ENCODE measurements at regions not wholly inside any gene's neighbourhood (a gene's known extent, or its start where the extent isn't known, plus 50 kb on each side); places are given as distances from the start of the nearest gene placed in this dataset.

- no peak for TF ChIP-seq ZHX1 (CRISPR knock-in tag; IDR thresholded peaks at IDR 0.05; ENCODE audit: low read depth)
- no peak for TF ChIP-seq MXI1 (IDR thresholded peaks at IDR 0.05; ENCODE audit: borderline replicate concordance, low read depth, low read length)
- no peak for TF ChIP-seq KMT2B (CRISPR knock-in tag; IDR thresholded peaks at IDR 0.05)
These were observed 111.3 kb downstream of the DAD1 start (continued) for GRCh38 chr14:22477569-22478194.

- in situ Hi-C loops (cut with HindIII; ENCODE audit: extremely low pct_ligation_motif_present, low pct_unique_long_range_greater_than_20kb) (no loop called here), intact Hi-C loops (cut with micrococcal nuclease; ENCODE audit: unreplicated experiment) (no loop called here)
- ChIA-PET POLR2A (no interaction called here), CTCF (ENCODE audit: low intra/inter-chr PET ratio, low total read pairs) (no interaction called here)
- peaks cover 0 to 6% of the 10 kb centered on the region in 2 experiments; a peak in 2 of 5 replicates for H3K27me3 ChIP-seq (ENCODE audit: control insufficient read depth in 1 of 2, insufficient read depth in 2 of 2, low read length in 2 of 2)
- H2AFZ ChIP-seq (ENCODE audit: low read length) = no peak overlapping the region
- no peak overlapping the region for H3K4me2 ChIP-seq (ENCODE audit: low read depth, low read length)
- no peaks in the 10 kb centered on the region for H3K36me3 ChIP-seq (replicated peaks in 1 of 2; ENCODE audit: control insufficient read depth in 1 of 2, insufficient read depth in 2 of 2, low read length in 2 of 2)
- DNase-seq (ENCODE audit: low spot score) (no peak), ATAC-seq (no peak), FAIRE-seq (no peak)
- H3K9ac ChIP-seq (ENCODE audit: insufficient read depth, low read depth, low read length) = no peak overlapping the region
- no peak overlapping the region for H3K27ac ChIP-seq (ENCODE audit: extremely low read length, insufficient read depth, low read length)
- H3K9me3 ChIP-seq (ENCODE audit: low read length) = no peaks in the 10 kb centered on the region
- H4K20me1 ChIP-seq (ENCODE audit: insufficient read depth, low read length) = no peaks in the 10 kb centered on the region
- no peaks in the 10 kb centered on the region for H3K79me2 ChIP-seq (ENCODE audit: insufficient read depth, low read length)
- TF ChIP-seq NR2F1 (CRISPR knock-in tag; IDR thresholded peaks at IDR 0.05) = no peak
- no peak for TF ChIP-seq ZNF780A (CRISPR knock-in tag; IDR thresholded peaks at IDR 0.05)
- no peak for TF ChIP-seq JUNB (CRISPR knock-in tag; IDR thresholded peaks at IDR 0.05; ENCODE audit: borderline replicate concordance)
- no peak for TF ChIP-seq ZNF383 (CRISPR knock-in tag; IDR thresholded peaks at IDR 0.05; ENCODE audit: borderline replicate concordance)
- TF ChIP-seq MZF1 (CRISPR knock-in tag; IDR thresholded peaks at IDR 0.05; ENCODE audit: borderline replicate concordance) = no peak
- no peak for TF ChIP-seq RAD51 (IDR thresholded peaks at IDR 0.05; ENCODE audit: borderline replicate concordance)
- no peak for TF ChIP-seq JUN (CRISPR knock-in tag; IDR thresholded peaks at IDR 0.05)
- no peak for TF ChIP-seq KAT7 (CRISPR knock-in tag; IDR thresholded peaks at IDR 0.05; ENCODE audit: borderline replicate concordance)
- H3K4me1 ChIP-seq (ENCODE audit: insufficient read depth, low read length) = no peaks in the 10 kb centered on the region
- WGBS (ENCODE audit: low lambda C conversion rate) = 33% methylated on average over 2 of the region's 2 CpGs
- no peak overlapping the region for H3K4me3 ChIP-seq (replicated peaks in 1 of 3; ENCODE audit: insufficient read depth in 1 of 3, low read depth in 2 of 3, low read length in 3 of 3)
- BruUV-seq (replicated peaks) = no TSS peak
These were observed 112.1 kb downstream of the DAD1 start for GRCh38 chr14:22476887-22477286.

Measured in HepG2 (cell line).